ENCODE measurements at regions not wholly inside any gene's neighbourhood (a gene's known extent, or its start where the extent isn't known, plus 50 kb on each side); places are given as distances from the start of the nearest gene placed in this dataset.

DNA sequence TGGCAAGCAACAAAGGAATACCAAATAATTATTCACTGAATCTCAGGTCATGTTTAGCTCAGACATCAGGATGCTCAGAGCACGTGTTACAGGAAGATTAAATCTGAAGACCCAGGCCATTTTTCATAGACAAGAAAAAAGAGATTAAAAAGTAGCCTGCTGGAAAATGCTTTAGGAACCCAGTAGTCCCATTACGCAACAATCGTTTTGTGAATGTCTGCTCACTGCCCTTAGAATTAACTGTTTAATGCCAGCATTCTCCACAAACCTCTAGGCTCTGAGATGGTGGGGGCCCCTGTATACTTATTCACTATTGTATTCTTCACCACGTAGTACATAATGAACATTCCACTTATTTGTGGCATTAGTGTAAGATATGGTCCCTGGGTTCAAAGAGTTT, 154.6 kb upstream of the NYAP2 start:
- TF ChIP-seq POLR2AphosphoS5 (IDR thresholded peaks at IDR 0.05; ENCODE audit: low read depth, low read length), result no peak
- TF ChIP-seq, protein P1, sequence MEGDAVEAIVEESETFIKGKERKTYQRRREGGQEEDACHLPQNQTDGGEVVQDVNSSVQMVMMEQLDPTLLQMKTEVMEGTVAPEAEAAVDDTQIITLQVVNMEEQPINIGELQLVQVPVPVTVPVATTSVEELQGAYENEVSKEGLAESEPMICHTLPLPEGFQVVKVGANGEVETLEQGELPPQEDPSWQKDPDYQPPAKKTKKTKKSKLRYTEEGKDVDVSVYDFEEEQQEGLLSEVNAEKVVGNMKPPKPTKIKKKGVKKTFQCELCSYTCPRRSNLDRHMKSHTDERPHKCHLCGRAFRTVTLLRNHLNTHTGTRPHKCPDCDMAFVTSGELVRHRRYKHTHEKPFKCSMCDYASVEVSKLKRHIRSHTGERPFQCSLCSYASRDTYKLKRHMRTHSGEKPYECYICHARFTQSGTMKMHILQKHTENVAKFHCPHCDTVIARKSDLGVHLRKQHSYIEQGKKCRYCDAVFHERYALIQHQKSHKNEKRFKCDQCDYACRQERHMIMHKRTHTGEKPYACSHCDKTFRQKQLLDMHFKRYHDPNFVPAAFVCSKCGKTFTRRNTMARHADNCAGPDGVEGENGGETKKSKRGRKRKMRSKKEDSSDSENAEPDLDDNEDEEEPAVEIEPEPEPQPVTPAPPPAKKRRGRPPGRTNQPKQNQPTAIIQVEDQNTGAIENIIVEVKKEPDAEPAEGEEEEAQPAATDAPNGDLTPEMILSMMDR (IDR thresholded peaks at IDR 0.05), result no peak

All from Panc1 (cell line).